ENCODE measurements at regions not wholly inside any gene's neighbourhood (a gene's known extent, or its start where the extent isn't known, plus 50 kb on each side); places are given as distances from the start of the nearest gene placed in this dataset.

- Mint-ChIP-seq H3K9me3 (no peaks in the 10 kb centered on the region), H3K4me3 (peak overlapping the region; percentile 70), H3K27ac (no peak overlapping the region), H3K4me1 (ENCODE audit: low read depth) (peaks cover 12% of the 10 kb centered on the region), H3K27me3 (ENCODE audit: low read depth) (peaks cover 31% of the 10 kb centered on the region), H3K36me3 (ENCODE audit: low read depth) (no peaks in the 10 kb centered on the region)
- intact Hi-C loops (cut with micrococcal nuclease) = loop anchor here (1.0 to 5.0 kb wide), 6 partner anchors 89 to 854 kb away; partner anchors contain the start of gene EIF4G2
- CTCF ChIA-PET = interaction anchor here (0.6 to 4.8 kb wide), 29 partner anchors 9 to 854 kb away, joined by 3 to 40 read pairs (median 4); no protein-coding TSS in a partner anchor
- DNase-seq = peak; percentile 93
Observed at GRCh38 chr11:10933455-10934292, 75.8 kb upstream of the ZBED5 start.

DNA sequence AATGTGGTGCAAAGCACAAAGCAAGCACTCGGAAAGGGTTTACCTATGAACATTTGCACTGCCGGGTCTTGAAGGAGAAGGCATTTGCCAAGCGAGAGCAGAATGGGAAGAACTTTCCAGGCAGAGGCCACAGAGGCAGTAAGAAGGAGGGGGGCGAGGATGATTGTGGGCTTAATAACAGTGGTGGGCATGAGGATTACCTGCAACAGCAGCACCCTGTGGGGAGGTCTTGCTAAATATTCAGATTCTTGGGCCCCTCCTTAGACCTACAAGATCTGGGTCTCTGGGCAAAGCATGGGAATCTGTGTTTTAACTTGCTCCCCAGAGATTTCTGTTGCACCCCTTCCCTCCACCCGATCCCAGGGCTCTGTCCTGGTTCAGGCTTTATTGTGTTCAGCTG is 75.1 kb upstream of the ZBED5 start:
- H3K36me3 Mint-ChIP-seq (ENCODE audit: low read depth) = no peaks in the 10 kb centered on the region

DNA sequence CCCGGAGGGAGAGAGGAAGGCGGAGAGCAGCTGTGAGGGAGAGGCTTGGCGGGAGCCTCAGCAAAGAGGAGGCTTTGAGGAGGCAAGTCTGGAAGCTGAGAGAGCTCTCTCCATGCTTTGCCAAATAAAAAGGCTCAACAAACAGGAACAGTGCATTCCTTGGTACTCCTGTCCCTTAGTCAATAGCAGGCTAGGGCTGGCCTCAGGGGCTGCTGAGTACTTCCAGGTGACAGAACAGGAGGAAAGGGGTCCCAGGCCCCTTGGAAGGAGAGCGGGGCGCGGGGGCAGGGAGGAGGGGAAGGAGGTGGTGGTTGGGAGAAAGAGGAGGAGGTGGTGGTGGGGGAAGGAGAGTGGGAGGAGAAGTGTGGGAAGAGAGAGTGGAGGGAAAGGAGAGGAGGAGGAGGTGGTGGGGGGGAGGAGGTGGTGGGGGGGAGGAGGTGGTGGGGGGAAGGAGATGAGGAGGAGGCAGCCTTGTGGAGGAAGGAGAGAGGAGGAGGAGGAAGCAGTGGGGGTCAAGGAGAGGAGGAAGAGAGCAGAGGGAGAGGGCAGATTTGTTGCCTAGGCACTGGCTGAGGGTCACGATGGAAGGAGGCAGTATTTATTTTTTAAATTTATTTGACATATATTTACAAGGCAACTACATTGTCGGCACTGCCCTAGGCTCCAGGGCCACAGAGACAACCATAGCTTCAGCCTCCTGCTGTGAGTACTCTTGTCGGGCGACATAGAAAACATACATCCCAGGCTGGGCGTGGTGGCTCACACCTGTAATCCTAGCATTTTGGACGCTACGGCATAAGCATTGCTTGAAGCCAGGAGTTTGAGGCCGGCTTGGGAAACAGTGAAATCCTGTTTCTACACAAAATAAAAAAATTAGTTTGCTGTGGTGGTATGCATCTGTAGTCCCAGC is 74.2 kb upstream of the ZBED5 start:
- Mint-ChIP-seq H3K36me3 (ENCODE audit: low read depth) (no peaks in the 10 kb centered on the region), H3K27me3 (ENCODE audit: low read depth) (peaks cover 34% of the 10 kb centered on the region), H3K27ac (no peak overlapping the region), H3K4me3 (peak overlapping the region; percentile 72), H3K4me1 (ENCODE audit: low read depth) (peaks cover 12% of the 10 kb centered on the region), H3K9me3 (no peaks in the 10 kb centered on the region)
- intact Hi-C loops (cut with micrococcal nuclease) = loop anchor here (5.0 kb wide), 3 partner anchors 125 to 335 kb away; partner anchors contain the start of gene EIF4G2
- CTCF ChIA-PET = interaction anchor here (0.7 to 4.8 kb wide), 11 partner anchors 11 to 139 kb away, joined by 3 to 40 read pairs (median 6); no protein-coding TSS in a partner anchor
- DNase-seq = no peak

More for the DNA sequence above, 75.1 kb upstream of the ZBED5 start:
- Mint-ChIP-seq H3K4me3 (no peak overlapping the region), H3K9me3 (no peaks in the 10 kb centered on the region), H3K27me3 (ENCODE audit: low read depth) (peaks cover 34% of the 10 kb centered on the region), H3K4me1 (ENCODE audit: low read depth) (peaks cover 12% of the 10 kb centered on the region), H3K27ac (no peak overlapping the region)
- CTCF ChIA-PET = interaction anchor here (1.3 to 4.8 kb wide), 6 partner anchors 10 to 105 kb away, joined by 7 to 40 read pairs (median 12); no protein-coding TSS in a partner anchor
- intact Hi-C loops (cut with micrococcal nuclease) = loop anchor here (1.0 to 5.0 kb wide), 6 partner anchors 89 to 854 kb away; partner anchors contain the start of gene EIF4G2
- no peak for DNase-seq

- peaks cover 34% of the 10 kb centered on the region for H3K27me3 Mint-ChIP-seq (ENCODE audit: low read depth)
- no peaks in the 10 kb centered on the region for H3K9me3 Mint-ChIP-seq
- CTCF ChIA-PET = interaction anchor here (0.9 to 4.8 kb wide), 10 partner anchors 11 to 161 kb away, joined by 3 to 40 read pairs (median 4); no protein-coding TSS in a partner anchor
- DNase-seq = peak; percentile 40
- no peak overlapping the region for H3K27ac Mint-ChIP-seq
- no peaks in the 10 kb centered on the region for H3K36me3 Mint-ChIP-seq (ENCODE audit: low read depth)
- H3K4me3 Mint-ChIP-seq = peak overlapping the region; percentile 72
- intact Hi-C loops (cut with micrococcal nuclease) = loop anchor here (5.0 kb wide), 3 partner anchors 124 to 336 kb away; partner anchors contain the start of gene EIF4G2
- peaks cover 12% of the 10 kb centered on the region for H3K4me1 Mint-ChIP-seq (ENCODE audit: low read depth)
Observed at GRCh38 chr11:10930972-10931760, 73.3 kb upstream of the ZBED5 start.

DNA sequence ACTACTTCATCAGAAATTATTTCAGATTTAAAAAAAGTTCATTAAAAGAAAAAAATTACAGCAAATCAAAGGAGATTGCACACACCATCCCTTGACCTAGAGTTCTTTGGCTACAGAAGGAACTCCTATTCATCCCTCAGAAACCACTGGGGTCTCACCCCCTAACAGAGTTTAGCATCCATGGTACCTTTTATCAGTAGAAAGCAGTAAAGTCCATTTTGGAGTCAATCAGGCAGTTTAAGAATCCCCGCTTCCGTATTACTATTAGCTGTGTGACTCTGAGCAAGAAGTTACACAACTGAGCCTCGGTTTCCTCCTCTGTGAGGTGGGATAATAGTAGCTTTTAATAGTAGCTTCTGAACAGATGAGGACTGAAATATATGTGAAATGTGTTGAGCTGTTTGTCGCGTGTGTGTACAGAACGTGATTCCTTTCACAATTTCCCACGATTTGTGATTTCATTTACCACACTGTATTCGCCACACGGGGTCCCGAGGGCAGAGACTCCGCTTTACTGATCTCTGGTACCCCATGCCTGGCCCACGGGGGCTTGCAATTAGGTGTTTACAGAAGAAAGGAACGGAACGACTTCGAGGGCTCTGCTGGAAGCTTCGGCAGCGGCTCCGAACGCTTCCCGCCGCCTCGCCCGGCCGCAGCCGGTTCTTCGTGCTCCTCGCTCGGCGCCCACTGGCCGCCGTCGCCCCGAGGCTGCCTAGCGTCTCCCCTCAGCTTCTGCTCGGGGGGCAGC is 72.5 kb upstream of the ZBED5 start:
- CTCF ChIA-PET = interaction anchor here (1.0 to 2.6 kb wide), 5 partner anchors 12 to 160 kb away, joined by 3 to 14 read pairs (median 4); no protein-coding TSS in a partner anchor
- Mint-ChIP-seq H3K9me3 (no peaks in the 10 kb centered on the region), H3K4me1 (ENCODE audit: low read depth) (peaks cover 12% of the 10 kb centered on the region), H3K4me3 (peak overlapping the region; percentile 67), H3K27ac (no peak overlapping the region), H3K36me3 (ENCODE audit: low read depth) (no peaks in the 10 kb centered on the region), H3K27me3 (ENCODE audit: low read depth) (peaks cover 31% of the 10 kb centered on the region)
- intact Hi-C loops (cut with micrococcal nuclease) = loop anchor here (5.0 kb wide), 3 partner anchors 123 to 337 kb away; partner anchors contain the start of gene EIF4G2
- peak; percentile 14 for DNase-seq

GRCh38 chr11:10927538-10927937 is 69.7 kb upstream of the ZBED5 start:
- Mint-ChIP-seq H3K27ac (no peak overlapping the region), H3K4me1 (ENCODE audit: low read depth) (peaks cover 5% of the 10 kb centered on the region), H3K4me3 (no peak overlapping the region), H3K9me3 (no peaks in the 10 kb centered on the region), H3K27me3 (ENCODE audit: low read depth) (peaks cover 18% of the 10 kb centered on the region), H3K36me3 (ENCODE audit: low read depth) (no peaks in the 10 kb centered on the region)
- CTCF ChIA-PET = interaction anchor here (1.0 to 1.6 kb wide), 4 partner anchors 9 to 100 kb away, joined by 3 to 6 read pairs (median 4); no protein-coding TSS in a partner anchor
- intact Hi-C loops (cut with micrococcal nuclease) = loop anchor here (2.0 kb wide), 1 partner anchor 49 kb away; no protein-coding TSS in a partner anchor
- no peak for DNase-seq

GRCh38 chr11:10926801-10927211 is 69.0 kb upstream of the ZBED5 start:
- DNase-seq = no peak
- Mint-ChIP-seq H3K36me3 (ENCODE audit: low read depth) (no peaks in the 10 kb centered on the region), H3K4me1 (ENCODE audit: low read depth) (peaks cover 5% of the 10 kb centered on the region), H3K9me3 (no peaks in the 10 kb centered on the region), H3K27ac (no peak overlapping the region), H3K4me3 (no peak overlapping the region), H3K27me3 (ENCODE audit: low read depth) (peaks cover 17% of the 10 kb centered on the region)
- intact Hi-C loops (cut with micrococcal nuclease) = loop anchor here (2.0 kb wide), 1 partner anchor 48 kb away; no protein-coding TSS in a partner anchor
- CTCF ChIA-PET = interaction anchor here (0.6 to 1.6 kb wide), 6 partner anchors 10 to 150 kb away, joined by 3 to 6 read pairs (median 3); no protein-coding TSS in a partner anchor

DNA sequence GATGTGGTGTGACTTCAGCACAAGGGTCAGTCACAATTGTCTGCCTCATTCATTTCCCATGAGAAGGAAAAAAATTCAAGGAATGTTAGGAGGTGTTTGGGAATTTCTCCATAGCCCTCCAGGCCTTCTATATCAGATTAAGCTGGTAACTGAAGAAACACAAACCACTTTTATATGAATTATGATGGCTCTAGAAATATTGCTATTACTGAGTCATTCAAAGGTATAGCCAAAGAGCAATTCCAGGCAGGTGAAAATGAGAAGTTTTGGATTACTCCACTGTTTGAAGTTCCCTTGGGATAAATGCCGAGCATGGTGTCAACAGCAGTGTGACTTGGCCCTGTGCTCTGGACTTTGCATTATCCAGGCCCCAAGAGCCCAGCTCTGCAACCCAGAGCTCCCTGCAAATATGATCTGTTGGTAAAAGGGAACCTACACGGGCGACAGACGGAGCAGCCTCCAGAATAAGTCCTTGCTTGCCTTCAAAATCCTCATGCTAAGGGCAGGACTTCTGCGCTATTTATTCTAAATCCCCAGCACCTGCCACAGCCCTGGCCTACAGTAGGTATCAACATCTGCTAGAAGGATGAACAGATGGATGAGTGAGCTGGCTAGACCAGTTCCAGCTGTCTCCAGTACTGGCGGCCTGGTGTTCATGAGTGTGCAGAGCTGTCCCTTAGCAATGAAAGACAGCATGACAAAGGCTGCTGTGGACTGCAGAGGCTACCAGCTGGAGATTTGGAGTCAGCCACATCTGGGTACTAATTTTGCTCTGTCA is 67.5 kb upstream of the ZBED5 start:
- intact Hi-C loops (cut with micrococcal nuclease) = no loop called here
- H3K36me3 Mint-ChIP-seq (ENCODE audit: low read depth) = no peaks in the 10 kb centered on the region
- H3K4me1 Mint-ChIP-seq (ENCODE audit: low read depth) = no peaks in the 10 kb centered on the region
- no peak overlapping the region for H3K27ac Mint-ChIP-seq
- H3K9me3 Mint-ChIP-seq = no peaks in the 10 kb centered on the region
- H3K4me3 Mint-ChIP-seq = no peak overlapping the region
- CTCF ChIA-PET = interaction anchor here (0.7 to 1.5 kb wide), 7 partner anchors 11 to 166 kb away, joined by 3 to 8 read pairs (median 3); no protein-coding TSS in a partner anchor
- no peak for DNase-seq
- H3K27me3 Mint-ChIP-seq (ENCODE audit: low read depth) = peaks cover 10% of the 10 kb centered on the region

- Mint-ChIP-seq H3K27ac (no peak overlapping the region), H3K36me3 (ENCODE audit: low read depth) (no peaks in the 10 kb centered on the region)
- intact Hi-C loops (cut with micrococcal nuclease) = no loop called here
Observed at GRCh38 chr11:10923882-10924281, 66.0 kb upstream of the ZBED5 start.

GRCh38 chr11:10922892-10923291 is 65.0 kb upstream of the ZBED5 start:
- peaks cover 4% of the 10 kb centered on the region for H3K36me3 Mint-ChIP-seq (ENCODE audit: low read depth)
- H3K4me1 Mint-ChIP-seq (ENCODE audit: low read depth) = no peaks in the 10 kb centered on the region
- CTCF ChIA-PET = interaction anchor here (0.6 to 1.9 kb wide), 2 partner anchors 131 to 998 kb away, joined by 5 to 7 read pairs; no protein-coding TSS in a partner anchor
- intact Hi-C loops (cut with micrococcal nuclease) = no loop called here
- peaks cover 9% of the 10 kb centered on the region for H3K9me3 Mint-ChIP-seq
- no peak for DNase-seq
- H3K27ac Mint-ChIP-seq = no peak overlapping the region
- no peak overlapping the region for H3K4me3 Mint-ChIP-seq
- H3K27me3 Mint-ChIP-seq (ENCODE audit: low read depth) = no peaks in the 10 kb centered on the region

More at GRCh38 chr11:10923882-10924281, 66.0 kb upstream of the ZBED5 start:
- CTCF ChIA-PET = interaction anchor here (0.8 to 1.9 kb wide), 2 partner anchors 10 to 132 kb away, joined by 3 to 7 read pairs; no protein-coding TSS in a partner anchor
- Mint-ChIP-seq H3K4me3 (no peak overlapping the region), H3K4me1 (ENCODE audit: low read depth) (no peaks in the 10 kb centered on the region), H3K9me3 (peaks cover under 1% of the 10 kb centered on the region), H3K27me3 (ENCODE audit: low read depth) (peaks cover 5% of the 10 kb centered on the region)
- DNase-seq = no peak

Measured in activated naive CD4-positive, alpha-beta T cell treated with anti-CD3 and anti-CD28 coated beads for 36 hours (primary cell).